Mucosa of rectum (tissue), 2 donors: ENCODE measurements at regions not wholly inside any gene's neighbourhood (a gene's known extent, or its start where the extent isn't known, plus 50 kb on each side); places are given as distances from the start of the nearest gene placed in this dataset.

Source experiments
- H3K27ac ChIP-seq, 2 donors: one replicate each; pipeline ENCODE4 v1.7.0; 2013; ENCODE audit warnings: inconsistent platforms in 2 of 2, low read depth in 2 of 2, low read length in 2 of 2
- H3K27me3 ChIP-seq, 2 donors: one replicate each; pipeline ENCODE4 v1.7.0; 2013; ENCODE audit warnings: low read length in 2 of 2; ENCODE audit not compliant: control insufficient read depth in 2 of 2, insufficient read depth in 2 of 2
- H3K36me3 ChIP-seq, 2 donors: one replicate each; pipeline ENCODE4 v1.7.0; 2013; ENCODE audit warnings: low read length in 2 of 2; ENCODE audit not compliant: control insufficient read depth in 2 of 2, insufficient read depth in 2 of 2
- H3K4me1 ChIP-seq, 2 donors: one replicate each; pipeline ENCODE4 v1.7.0; 2013; ENCODE audit warnings: low read length in 2 of 2, mild to moderate bottlenecking in 1 of 2; ENCODE audit not compliant: control insufficient read depth in 2 of 2, insufficient read depth in 2 of 2
- H3K4me3 ChIP-seq, 2 donors: one replicate each; pipeline ENCODE4 v1.7.0; 2013; ENCODE audit warnings: low read length in 2 of 2
- H3K9ac ChIP-seq, 2 donors: one replicate each; pipeline ENCODE4 v1.7.0; 2013; ENCODE audit warnings: low read length in 2 of 2, low read depth in 1 of 2, mild to moderate bottlenecking in 1 of 2
- H3K9me3 ChIP-seq, 2 donors: one replicate each; pipeline ENCODE4 v1.7.0; 2013; ENCODE audit warnings: low read length in 2 of 2; ENCODE audit not compliant: control insufficient read depth in 2 of 2
- donor health status: healthy.
- donor health status: Normal muscosa, but diverticular disease.

GRCh38 chr9:113646946-113647914 lies 183.7 kb downstream of the RGS3 start:
- no peak overlapping the region for H3K4me3 ChIP-seq
- no peak overlapping the region for H3K27ac ChIP-seq
- no peaks in the 10 kb centered on the region for H3K9me3 ChIP-seq
- H3K4me1 ChIP-seq: no peaks in the 10 kb centered on the region
- H3K9ac ChIP-seq: no peak overlapping the region
- H3K36me3 ChIP-seq: no peaks in the 10 kb centered on the region
- H3K27me3 ChIP-seq: no peaks in the 10 kb centered on the region

GRCh38 chr9:113648048-113648447 lies 184.5 kb downstream of the RGS3 start:
- Histone ChIP-seq H3K9ac (no peak overlapping the region), H3K27me3 (no peaks in the 10 kb centered on the region), H3K9me3 (no peaks in the 10 kb centered on the region), H3K4me3 (no peak overlapping the region), H3K36me3 (no peaks in the 10 kb centered on the region), H3K4me1 (no peaks in the 10 kb centered on the region), H3K27ac (no peak overlapping the region)

GRCh38 chr9:113648586-113648985 lies 185.1 kb downstream of the RGS3 start:
- no peak overlapping the region for H3K9ac ChIP-seq
- H3K36me3 ChIP-seq: no peaks in the 10 kb centered on the region
- H3K4me1 ChIP-seq: no peaks in the 10 kb centered on the region
- H3K4me3 ChIP-seq: no peak overlapping the region
- H3K9me3 ChIP-seq: no peaks in the 10 kb centered on the region
- no peak overlapping the region for H3K27ac ChIP-seq
- H3K27me3 ChIP-seq: no peaks in the 10 kb centered on the region

GRCh38 chr9:113649054-113649453 lies 185.5 kb downstream of the RGS3 start:
- H3K9me3 ChIP-seq: no peaks in the 10 kb centered on the region
- H3K4me3 ChIP-seq: no peak overlapping the region
- H3K9ac ChIP-seq: no peak overlapping the region
- H3K27ac ChIP-seq: no peak overlapping the region
- H3K36me3 ChIP-seq: no peaks in the 10 kb centered on the region
- no peaks in the 10 kb centered on the region for H3K27me3 ChIP-seq
- H3K4me1 ChIP-seq: peaks cover 0 to under 1% of the 10 kb centered on the region in 2 donors

- H3K4me3 ChIP-seq: no peak overlapping the region
- no peak overlapping the region for H3K9ac ChIP-seq
- no peaks in the 10 kb centered on the region for H3K36me3 ChIP-seq
- no peaks in the 10 kb centered on the region for H3K9me3 ChIP-seq
- no peaks in the 10 kb centered on the region for H3K27me3 ChIP-seq
- H3K27ac ChIP-seq: no peak overlapping the region
- H3K4me1 ChIP-seq: peaks cover 0 to 8% of the 10 kb centered on the region in 2 donors
Observed at GRCh38 chr9:113649855-113650206, 186.3 kb downstream of the RGS3 start.

- no peaks in the 10 kb centered on the region for H3K9me3 ChIP-seq
- peaks cover 3 to 13% of the 10 kb centered on the region in 2 donors for H3K4me1 ChIP-seq
- no peaks in the 10 kb centered on the region for H3K36me3 ChIP-seq
- H3K27ac ChIP-seq: no peak overlapping the region
- H3K9ac ChIP-seq: no peak overlapping the region
- H3K27me3 ChIP-seq: no peaks in the 10 kb centered on the region
- no peak overlapping the region for H3K4me3 ChIP-seq
Observed at GRCh38 chr9:113650207-113651131, 186.9 kb downstream of the RGS3 start.

GRCh38 chr9:113651896-113652295 lies 188.4 kb downstream of the RGS3 start:
- H3K4me3 ChIP-seq: no peak overlapping the region
- no peaks in the 10 kb centered on the region for H3K9me3 ChIP-seq
- no peaks in the 10 kb centered on the region for H3K27me3 ChIP-seq
- H3K27ac ChIP-seq: no peak overlapping the region
- peaks cover 3 to 13% of the 10 kb centered on the region in 2 donors for H3K4me1 ChIP-seq
- H3K36me3 ChIP-seq: no peaks in the 10 kb centered on the region
- no peak overlapping the region for H3K9ac ChIP-seq

GRCh38 chr9:113652355-113653152 lies 189.0 kb downstream of the RGS3 start:
- no peak overlapping the region for H3K4me3 ChIP-seq
- no peaks in the 10 kb centered on the region for H3K36me3 ChIP-seq
- H3K27me3 ChIP-seq: no peaks in the 10 kb centered on the region
- H3K4me1 ChIP-seq: peaks cover 3 to 13% of the 10 kb centered on the region in 2 donors
- H3K27ac ChIP-seq: no peak overlapping the region
- no peak overlapping the region for H3K9ac ChIP-seq
- no peaks in the 10 kb centered on the region for H3K9me3 ChIP-seq

- H3K27ac ChIP-seq: peak overlapping the region in 1 of 2 donors; percentile 67
- no peaks in the 10 kb centered on the region for H3K27me3 ChIP-seq
- no peak overlapping the region for H3K4me3 ChIP-seq
- H3K9me3 ChIP-seq: no peaks in the 10 kb centered on the region
- H3K36me3 ChIP-seq: no peaks in the 10 kb centered on the region
- H3K9ac ChIP-seq: no peak overlapping the region
- peaks cover 3 to 13% of the 10 kb centered on the region in 2 donors for H3K4me1 ChIP-seq
Observed at GRCh38 chr9:113653746-113654604, 190.4 kb downstream of the RGS3 start.
